DND-41 (cell line): ENCODE measurements at regions not wholly inside any gene's neighbourhood (a gene's known extent, or its start where the extent isn't known, plus 50 kb on each side); places are given as distances from the start of the nearest gene placed in this dataset.

Source experiments
- ATAC-seq: fragments of 200-7000 bp; cut with Tn5 transposase; 3 replicates; pipeline ENCODE4 v1.9.1; 2021; ENCODE audit warnings: low read depth; ENCODE audit not compliant: insufficient read depth
- DNase-seq: peaks from one replicate; pipeline ENCODE4 v3.0.0-alpha.2; 2020
- H2AFZ ChIP-seq: 2 replicates; pipeline ENCODE4 v1.6.0; 2012; ENCODE audit warnings: low read depth, low read length
- H3K27ac ChIP-seq: 2 replicates; pipeline ENCODE4 v1.5.1; 2012; ENCODE audit warnings: low read length, inconsistent platforms
- H3K27me3 ChIP-seq: fragments of 200-600 bp; sonication (generic); 2 replicates; pipeline ENCODE4 v1.6.0; 2012; ENCODE audit warnings: low read length, mild to moderate bottlenecking, inconsistent platforms; ENCODE audit not compliant: insufficient read depth, poor library complexity
- H3K36me3 ChIP-seq: 2 replicates; pipeline ENCODE4 v1.5.1; 2012; ENCODE audit warnings: low read length, inconsistent platforms; ENCODE audit not compliant: insufficient read depth
- H3K4me1 ChIP-seq: 2 replicates; pipeline ENCODE4 v1.5.1; 2012; ENCODE audit warnings: mild to moderate bottlenecking, low read length; ENCODE audit not compliant: insufficient read depth
- H3K4me2 ChIP-seq: 2 replicates; pipeline ENCODE4 v1.6.0; 2012; ENCODE audit warnings: mild to moderate bottlenecking, moderate library complexity, low read length, inconsistent platforms; ENCODE audit not compliant: insufficient read depth
- H3K4me3 ChIP-seq, 2 experiments: fragments of 200-600 bp in 1 of 2; shearing (Covaris generic) in 1 of 2; 2 replicates each; pipeline ENCODE4 v1.5.1; 2012 to 2016; ENCODE audit warnings: inconsistent platforms in 2 of 2, low read length in 2 of 2, mild to moderate bottlenecking in 2 of 2, low read depth in 1 of 2, moderate library complexity in 1 of 2
- H3K79me2 ChIP-seq: 2 replicates; pipeline ENCODE4 v1.6.0; 2012; ENCODE audit warnings: low read length, inconsistent platforms; ENCODE audit not compliant: insufficient read depth
- H3K9ac ChIP-seq: 2 replicates; pipeline ENCODE4 v1.6.0; 2012; ENCODE audit warnings: low read depth, mild to moderate bottlenecking, inconsistent platforms, low read length, moderate library complexity
- H3K9me3 ChIP-seq: 2 replicates; pipeline ENCODE4 v1.5.1; 2012; ENCODE audit warnings: low read length, moderate library complexity, mild to moderate bottlenecking, inconsistent platforms; ENCODE audit not compliant: insufficient read depth, severe bottlenecking
- H4K20me1 ChIP-seq: 2 replicates; pipeline ENCODE4 v1.6.0; 2012; ENCODE audit warnings: low read length; ENCODE audit not compliant: insufficient read depth
- CTCF ChIP-seq: IDR thresholded peaks from 2 replicates; pipeline ENCODE4 v1.5.1; 2012; ENCODE audit warnings: borderline replicate concordance, low read length, moderate library complexity, mild to moderate bottlenecking; ENCODE audit not compliant: poor library complexity, severe bottlenecking; ENCODE audit errors: extremely low read depth
- EZH2 ChIP-seq: IDR thresholded peaks from 3 replicates; pipeline ENCODE4 v1.6.1; 2012; ENCODE audit warnings: borderline replicate concordance, low read depth, mild to moderate bottlenecking, moderate library complexity, low read length, inconsistent platforms; ENCODE audit not compliant: severe bottlenecking

GRCh38 chr5:74934949-74935751 lies 69.0 kb upstream of the FAM169A start:
- H3K9ac ChIP-seq: no peak overlapping the region
- no peak for ATAC-seq
- H3K4me1 ChIP-seq: no peaks in the 10 kb centered on the region
- H3K27ac ChIP-seq: no peak overlapping the region
- H3K9me3 ChIP-seq: no peaks in the 10 kb centered on the region
- H2AFZ ChIP-seq: no peak overlapping the region
- no peak overlapping the region for H3K4me3 ChIP-seq
- no peaks in the 10 kb centered on the region for H3K27me3 ChIP-seq
- H4K20me1 ChIP-seq: no peaks in the 10 kb centered on the region
- TF ChIP-seq CTCF: peak; percentile 8
- no peak for TF ChIP-seq EZH2
- no peaks in the 10 kb centered on the region for H3K79me2 ChIP-seq
- no peak overlapping the region for H3K4me2 ChIP-seq
- no peak for DNase-seq
- H3K36me3 ChIP-seq: no peaks in the 10 kb centered on the region

DNA sequence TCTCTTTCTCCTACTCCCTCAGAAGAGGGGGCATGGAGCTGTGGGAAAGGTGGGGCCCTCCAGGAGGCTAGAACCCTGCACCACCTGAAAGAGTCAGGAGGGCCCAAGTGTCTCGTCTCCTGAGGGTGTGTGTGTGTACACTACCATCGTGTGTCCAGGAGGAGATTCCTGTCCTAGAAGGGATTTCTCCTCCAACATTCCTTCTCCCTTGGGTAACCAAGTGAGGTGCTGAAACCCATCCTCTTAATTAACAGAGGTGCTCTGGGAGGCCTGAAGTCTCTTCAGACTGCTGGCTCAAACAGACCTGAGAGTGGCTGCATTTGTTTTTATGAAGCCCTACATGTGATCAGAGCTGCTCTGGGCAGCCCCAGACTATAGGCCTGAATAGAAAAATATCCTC lies 61.1 kb upstream of the FAM169A start:
- no peak overlapping the region for H3K9ac ChIP-seq
- no peaks in the 10 kb centered on the region for H4K20me1 ChIP-seq
- H3K27me3 ChIP-seq: no peaks in the 10 kb centered on the region
- no peaks in the 10 kb centered on the region for H3K36me3 ChIP-seq
- no peak overlapping the region for H2AFZ ChIP-seq
- H3K4me2 ChIP-seq: no peak overlapping the region
- H3K79me2 ChIP-seq: no peaks in the 10 kb centered on the region
- no peak for DNase-seq
- no peak overlapping the region for H3K27ac ChIP-seq
- no peaks in the 10 kb centered on the region for H3K4me1 ChIP-seq
- TF ChIP-seq EZH2: no peak
- TF ChIP-seq CTCF: no peak
- no peaks in the 10 kb centered on the region for H3K9me3 ChIP-seq
- no peak overlapping the region for H3K4me3 ChIP-seq
- ATAC-seq: no peak

DNA sequence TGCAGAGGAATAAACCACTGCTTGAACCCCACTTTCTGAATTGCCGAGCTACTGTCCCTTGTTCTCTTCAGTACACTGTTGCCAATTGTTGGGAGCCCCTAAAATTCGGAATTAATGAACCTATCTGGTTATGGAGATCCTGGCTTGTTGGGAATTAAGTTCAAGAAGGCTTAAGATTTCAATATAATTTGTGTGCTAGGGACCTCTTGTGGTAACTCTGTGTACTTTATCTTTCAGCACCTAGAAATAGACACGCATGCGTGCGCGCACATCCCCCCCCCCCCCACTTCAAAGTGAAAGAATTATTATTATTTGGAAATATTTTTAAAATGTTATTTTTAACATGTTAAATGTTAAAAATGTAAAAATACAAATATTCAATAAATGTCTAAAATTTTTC lies 53.3 kb upstream of the FAM169A start:
- H3K36me3 ChIP-seq: no peaks in the 10 kb centered on the region
- no peaks in the 10 kb centered on the region for H3K79me2 ChIP-seq
- no peak overlapping the region for H3K27ac ChIP-seq
- no peaks in the 10 kb centered on the region for H3K27me3 ChIP-seq
- no peak overlapping the region for H3K4me2 ChIP-seq
- H3K9me3 ChIP-seq: no peaks in the 10 kb centered on the region
- TF ChIP-seq CTCF: peak; percentile 58
- no peak for TF ChIP-seq EZH2
- no peak overlapping the region for H3K4me3 ChIP-seq
- ATAC-seq (peak; percentile 53; the same call in 2 of the 3 replicates), DNase-seq (no peak)
- H3K9ac ChIP-seq: no peak overlapping the region
- no peaks in the 10 kb centered on the region for H3K4me1 ChIP-seq
- no peaks in the 10 kb centered on the region for H4K20me1 ChIP-seq
- H2AFZ ChIP-seq: no peak overlapping the region
